ENCODE measurements at regions not wholly inside any gene's neighbourhood (a gene's known extent, or its start where the extent isn't known, plus 50 kb on each side); places are given as distances from the start of the nearest gene placed in this dataset.

GRCh38 chr15:54829821-54830220 lies 366.9 kb downstream of the RSL24D1 start:
- Mint-ChIP-seq H3K36me3 (ENCODE audit: low read depth) (no peaks in the 10 kb centered on the region), H3K4me3 (no peak overlapping the region), H3K9me3 (peaks cover 3% of the 10 kb centered on the region), H3K4me1 (no peaks in the 10 kb centered on the region), H3K27me3 (ENCODE audit: low read depth) (no peaks in the 10 kb centered on the region), H3K27ac (ENCODE audit: unreplicated experiment) (no peak overlapping the region)
- no peak for DNase-seq (ENCODE audit: low read depth, low spot score)
- TF ChIP-seq CTCF (conservative IDR thresholded peaks at IDR 0.05) = no peak

- Mint-ChIP-seq H3K9me3 (peaks cover 4% of the 10 kb centered on the region), H3K4me1 (no peaks in the 10 kb centered on the region), H3K27ac (ENCODE audit: unreplicated experiment) (no peak overlapping the region), H3K4me3 (no peak overlapping the region), H3K36me3 (ENCODE audit: low read depth) (no peaks in the 10 kb centered on the region), H3K27me3 (ENCODE audit: low read depth) (no peaks in the 10 kb centered on the region)
- TF ChIP-seq CTCF (conservative IDR thresholded peaks at IDR 0.05) = no peak
- no peak for DNase-seq (ENCODE audit: low read depth, low spot score)
These were observed 375.9 kb downstream of the RSL24D1 start for GRCh38 chr15:54820811-54821210.

GRCh38 chr15:54820098-54820497 lies 376.6 kb downstream of the RSL24D1 start:
- Mint-ChIP-seq H3K27me3 (ENCODE audit: low read depth) (no peaks in the 10 kb centered on the region), H3K4me1 (no peaks in the 10 kb centered on the region), H3K27ac (ENCODE audit: unreplicated experiment) (no peak overlapping the region), H3K4me3 (no peak overlapping the region), H3K9me3 (peaks cover 7% of the 10 kb centered on the region), H3K36me3 (ENCODE audit: low read depth) (no peaks in the 10 kb centered on the region)
- no peak for DNase-seq (ENCODE audit: low read depth, low spot score)
- no peak for TF ChIP-seq CTCF (conservative IDR thresholded peaks at IDR 0.05)

- Mint-ChIP-seq H3K4me3 (no peak overlapping the region), H3K27me3 (ENCODE audit: low read depth) (no peaks in the 10 kb centered on the region), H3K9me3 (peaks cover 6% of the 10 kb centered on the region), H3K27ac (ENCODE audit: unreplicated experiment) (no peak overlapping the region), H3K36me3 (ENCODE audit: low read depth) (no peaks in the 10 kb centered on the region), H3K4me1 (no peaks in the 10 kb centered on the region)
- no peak for DNase-seq (ENCODE audit: low read depth, low spot score)
- TF ChIP-seq CTCF (conservative IDR thresholded peaks at IDR 0.05) = no peak
These were observed 380.3 kb downstream of the RSL24D1 start for GRCh38 chr15:54816401-54816800.

- DNase-seq (ENCODE audit: low read depth, low spot score) = no peak
- Mint-ChIP-seq H3K27ac (ENCODE audit: unreplicated experiment) (no peak overlapping the region), H3K27me3 (ENCODE audit: low read depth) (no peaks in the 10 kb centered on the region), H3K9me3 (peaks cover 6% of the 10 kb centered on the region), H3K4me1 (no peaks in the 10 kb centered on the region), H3K36me3 (ENCODE audit: low read depth) (no peaks in the 10 kb centered on the region), H3K4me3 (no peak overlapping the region)
- TF ChIP-seq CTCF (conservative IDR thresholded peaks at IDR 0.05) = no peak
These were observed 381.2 kb downstream of the RSL24D1 start for GRCh38 chr15:54815556-54815955.

GRCh38 chr15:54812383-54812782 lies 384.4 kb downstream of the RSL24D1 start:
- Mint-ChIP-seq H3K4me3 (no peak overlapping the region), H3K36me3 (ENCODE audit: low read depth) (no peaks in the 10 kb centered on the region), H3K9me3 (peaks cover 6% of the 10 kb centered on the region), H3K4me1 (no peaks in the 10 kb centered on the region), H3K27me3 (ENCODE audit: low read depth) (no peaks in the 10 kb centered on the region), H3K27ac (ENCODE audit: unreplicated experiment) (no peak overlapping the region)
- no peak for TF ChIP-seq CTCF (conservative IDR thresholded peaks at IDR 0.05)
- DNase-seq (ENCODE audit: low read depth, low spot score) = no peak
